ENCODE measurements at regions not wholly inside any gene's neighbourhood (a gene's known extent, or its start where the extent isn't known, plus 50 kb on each side); places are given as distances from the start of the nearest gene placed in this dataset.

DNA sequence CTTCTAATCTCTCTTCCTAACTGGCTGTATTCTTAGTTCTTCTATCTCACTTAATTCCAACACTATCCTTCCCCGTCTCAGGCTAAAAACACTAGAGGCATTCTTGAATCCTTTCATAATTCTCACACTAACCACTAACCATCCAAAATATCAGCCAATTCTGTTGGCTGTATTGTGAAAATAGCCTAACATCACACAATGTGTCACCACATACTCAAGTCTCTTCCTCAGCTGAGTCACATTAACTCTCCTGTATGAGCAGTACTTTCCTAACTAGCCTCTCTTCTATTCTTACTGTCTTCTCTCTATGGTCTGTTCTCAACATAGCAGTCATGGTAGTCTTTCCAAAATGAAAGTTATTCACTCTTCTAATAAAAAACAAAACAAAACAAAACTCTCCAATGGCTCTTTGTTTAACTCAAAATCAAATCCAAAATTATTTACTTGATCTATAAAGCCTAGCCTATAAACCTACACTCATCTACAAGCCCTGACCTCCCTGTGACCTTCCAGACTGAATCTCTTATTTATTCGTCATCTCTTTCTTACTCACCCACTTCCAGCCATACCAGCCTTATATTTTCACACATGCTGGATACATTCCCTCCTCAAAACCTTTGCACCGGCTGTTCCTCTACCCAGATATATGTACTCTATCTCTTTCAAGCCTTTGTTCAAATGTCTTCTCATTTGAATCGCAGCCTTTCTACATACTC is 445.9 kb downstream of the TLL1 start:
- no peaks in the 10 kb centered on the region for H3K9me3 ChIP-seq (ENCODE audit: low read length)
- 2% methylated on average over 4 of the region's 4 CpGs for WGBS (ENCODE audit: low lambda C conversion rate)
- in situ Hi-C loops (cut with HindIII; ENCODE audit: extremely low pct_ligation_motif_present, low pct_unique_long_range_greater_than_20kb), result no loop called here
- H3K27ac ChIP-seq (ENCODE audit: extremely low read length, insufficient read depth, low read length), result no peak overlapping the region
- H3K79me2 ChIP-seq (ENCODE audit: insufficient read depth, low read length), result no peaks in the 10 kb centered on the region
- H3K36me3 ChIP-seq (replicated peaks in 1 of 2; ENCODE audit: control insufficient read depth in 1 of 2, insufficient read depth in 2 of 2, low read length in 2 of 2), result no peaks in the 10 kb centered on the region
- FAIRE-seq, result no peak
- no peaks in the 10 kb centered on the region for H3K4me1 ChIP-seq (ENCODE audit: insufficient read depth, low read length)
- no peak overlapping the region for H3K4me2 ChIP-seq (ENCODE audit: low read depth, low read length)
- ATAC-seq, result no peak
- POLR2A ChIA-PET, result no interaction called here
- no peak overlapping the region for H2AFZ ChIP-seq (ENCODE audit: low read length)
- no peak overlapping the region for H3K9ac ChIP-seq (ENCODE audit: insufficient read depth, low read depth, low read length)
- intact Hi-C loops (cut with micrococcal nuclease; ENCODE audit: unreplicated experiment), result no loop called here
- H3K4me3 ChIP-seq (replicated peaks in 1 of 3; ENCODE audit: insufficient read depth in 1 of 3, low read depth in 2 of 3, low read length in 3 of 3), result no peak overlapping the region
- BruUV-seq (replicated peaks), result no TSS peak
- CTCF ChIA-PET (ENCODE audit: low intra/inter-chr PET ratio, low total read pairs), result no interaction called here
- DNase-seq (ENCODE audit: low spot score), result no peak
- H4K20me1 ChIP-seq (ENCODE audit: insufficient read depth, low read length), result no peaks in the 10 kb centered on the region
- H3K27me3 ChIP-seq (ENCODE audit: control insufficient read depth in 1 of 2, insufficient read depth in 2 of 2, low read length in 2 of 2), result no peaks in the 10 kb centered on the region
- TF ChIP-seq NFE2L1 (CRISPR knock-in tag; IDR thresholded peaks at IDR 0.05; ENCODE audit: borderline replicate concordance) (no peak), AGO2 (optimal IDR thresholded peaks at IDR 0.05; ENCODE audit: low read depth, low read length) (no peak), MAFF (IDR thresholded peaks at IDR 0.05; ENCODE audit: low read depth, low read length) (no peak), BHLHE40 (IDR thresholded peaks at IDR 0.05; ENCODE audit: low read length) (no peak), HDAC1 (CRISPR knock-in tag; IDR thresholded peaks at IDR 0.05) (no peak), SOX5 (CRISPR knock-in tag; IDR thresholded peaks at IDR 0.05; ENCODE audit: borderline replicate concordance) (no peak), ZMYM2 (CRISPR knock-in tag; IDR thresholded peaks at IDR 0.05) (no peak), HNRNPH1 (optimal IDR thresholded peaks at IDR 0.05; ENCODE audit: low read depth, low read length) (no peak), ZNF33A (CRISPR knock-in tag; IDR thresholded peaks at IDR 0.05; ENCODE audit: borderline replicate concordance) (no peak), KDM6A (CRISPR knock-in tag; IDR thresholded peaks at IDR 0.05; ENCODE audit: low read depth) (no peak), REL (CRISPR knock-in tag; conservative IDR thresholded peaks at IDR 0.05) (no peak)
- TF ChIP-seq, protein P1, sequence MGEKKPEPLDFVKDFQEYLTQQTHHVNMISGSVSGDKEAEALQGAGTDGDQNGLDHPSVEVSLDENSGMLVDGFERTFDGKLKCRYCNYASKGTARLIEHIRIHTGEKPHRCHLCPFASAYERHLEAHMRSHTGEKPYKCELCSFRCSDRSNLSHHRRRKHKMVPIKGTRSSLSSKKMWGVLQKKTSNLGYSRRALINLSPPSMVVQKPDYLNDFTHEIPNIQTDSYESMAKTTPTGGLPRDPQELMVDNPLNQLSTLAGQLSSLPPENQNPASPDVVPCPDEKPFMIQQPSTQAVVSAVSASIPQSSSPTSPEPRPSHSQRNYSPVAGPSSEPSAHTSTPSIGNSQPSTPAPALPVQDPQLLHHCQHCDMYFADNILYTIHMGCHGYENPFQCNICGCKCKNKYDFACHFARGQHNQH (CRISPR knock-in tag; IDR thresholded peaks at IDR 0.05), result no peak
- TF ChIP-seq, protein P2, sequence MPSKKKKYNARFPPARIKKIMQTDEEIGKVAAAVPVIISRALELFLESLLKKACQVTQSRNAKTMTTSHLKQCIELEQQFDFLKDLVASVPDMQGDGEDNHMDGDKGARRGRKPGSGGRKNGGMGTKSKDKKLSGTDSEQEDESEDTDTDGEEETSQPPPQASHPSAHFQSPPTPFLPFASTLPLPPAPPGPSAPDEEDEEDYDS (CRISPR knock-in tag; IDR thresholded peaks at IDR 0.05), result no peak
- TF ChIP-seq, protein P3, sequence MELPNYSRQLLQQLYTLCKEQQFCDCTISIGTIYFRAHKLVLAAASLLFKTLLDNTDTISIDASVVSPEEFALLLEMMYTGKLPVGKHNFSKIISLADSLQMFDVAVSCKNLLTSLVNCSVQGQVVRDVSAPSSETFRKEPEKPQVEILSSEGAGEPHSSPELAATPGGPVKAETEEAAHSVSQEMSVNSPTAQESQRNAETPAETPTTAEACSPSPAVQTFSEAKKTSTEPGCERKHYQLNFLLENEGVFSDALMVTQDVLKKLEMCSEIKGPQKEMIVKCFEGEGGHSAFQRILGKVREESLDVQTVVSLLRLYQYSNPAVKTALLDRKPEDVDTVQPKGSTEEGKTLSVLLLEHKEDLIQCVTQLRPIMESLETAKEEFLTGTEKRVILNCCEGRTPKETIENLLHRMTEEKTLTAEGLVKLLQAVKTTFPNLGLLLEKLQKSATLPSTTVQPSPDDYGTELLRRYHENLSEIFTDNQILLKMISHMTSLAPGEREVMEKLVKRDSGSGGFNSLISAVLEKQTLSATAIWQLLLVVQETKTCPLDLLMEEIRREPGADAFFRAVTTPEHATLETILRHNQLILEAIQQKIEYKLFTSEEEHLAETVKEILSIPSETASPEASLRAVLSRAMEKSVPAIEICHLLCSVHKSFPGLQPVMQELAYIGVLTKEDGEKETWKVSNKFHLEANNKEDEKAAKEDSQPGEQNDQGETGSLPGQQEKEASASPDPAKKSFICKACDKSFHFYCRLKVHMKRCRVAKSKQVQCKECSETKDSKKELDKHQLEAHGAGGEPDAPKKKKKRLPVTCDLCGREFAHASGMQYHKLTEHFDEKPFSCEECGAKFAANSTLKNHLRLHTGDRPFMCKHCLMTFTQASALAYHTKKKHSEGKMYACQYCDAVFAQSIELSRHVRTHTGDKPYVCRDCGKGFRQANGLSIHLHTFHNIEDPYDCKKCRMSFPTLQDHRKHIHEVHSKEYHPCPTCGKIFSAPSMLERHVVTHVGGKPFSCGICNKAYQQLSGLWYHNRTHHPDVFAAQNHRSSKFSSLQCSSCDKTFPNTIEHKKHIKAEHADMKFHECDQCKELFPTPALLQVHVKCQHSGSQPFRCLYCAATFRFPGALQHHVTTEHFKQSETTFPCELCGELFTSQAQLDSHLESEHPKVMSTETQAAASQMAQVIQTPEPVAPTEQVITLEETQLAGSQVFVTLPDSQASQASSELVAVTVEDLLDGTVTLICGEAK (IDR thresholded peaks at IDR 0.05), result no peak
- TF ChIP-seq, protein P3 (CRISPR knock-in tag; IDR thresholded peaks at IDR 0.05), result no peak
